BE2C (cell line): ENCODE measurements at regions not wholly inside any gene's neighbourhood (a gene's known extent, or its start where the extent isn't known, plus 50 kb on each side); places are given as distances from the start of the nearest gene placed in this dataset.

Experiments used
- DNase-seq: peaks from one replicate; pipeline ENCODE4 v3.0.0-alpha.2; 2020
- H3K27me3 ChIP-seq: fragments of 250-450 bp; sonication (Bioruptor Pico); 2 replicates; pipeline ENCODE4 v1.5.1; 2020; ENCODE audit warnings: mild to moderate bottlenecking
- H3K36me3 ChIP-seq: fragments of 250-450 bp; sonication (Bioruptor Pico); 2 replicates; pipeline ENCODE4 v1.5.1; 2020; ENCODE audit warnings: mild to moderate bottlenecking
- H3K4me1 ChIP-seq: fragments of 250-450 bp; sonication (Bioruptor Pico); 2 replicates; pipeline ENCODE4 v1.5.1; 2020
- H3K4me3 ChIP-seq: 2 replicates; pipeline ENCODE4 v1.5.1; 2011; ENCODE audit warnings: low read depth, low read length
- H3K9me3 ChIP-seq: fragments of 250-450 bp; sonication (Bioruptor Pico); 2 replicates; pipeline ENCODE4 v1.5.1; 2020
- CTCF ChIP-seq: IDR thresholded peaks from 2 replicates; pipeline ENCODE4 v1.5.1; 2012; ENCODE audit warnings: mild to moderate bottlenecking, low read depth, low read length

- no peak for TF ChIP-seq CTCF
- no peak for DNase-seq
- no peaks in the 10 kb centered on the region for H3K36me3 ChIP-seq
- no peaks in the 10 kb centered on the region for H3K4me1 ChIP-seq
- no peaks in the 10 kb centered on the region for H3K27me3 ChIP-seq
- H3K9me3 ChIP-seq, result no peaks in the 10 kb centered on the region
- no peak overlapping the region for H3K4me3 ChIP-seq
These were observed 853.5 kb upstream of the ADAMTS5 start for GRCh38 chr21:27820342-27820741.

GRCh38 chr21:27819299-27819698, 852.4 kb upstream of the ADAMTS5 start:
- Histone ChIP-seq H3K36me3 (no peaks in the 10 kb centered on the region), H3K27me3 (no peaks in the 10 kb centered on the region), H3K4me1 (no peaks in the 10 kb centered on the region), H3K4me3 (no peak overlapping the region), H3K9me3 (no peaks in the 10 kb centered on the region)
- no peak for TF ChIP-seq CTCF
- DNase-seq, result no peak

- H3K4me3 ChIP-seq, result no peak overlapping the region
- no peaks in the 10 kb centered on the region for H3K4me1 ChIP-seq
- no peak for DNase-seq
- no peaks in the 10 kb centered on the region for H3K27me3 ChIP-seq
- no peak for TF ChIP-seq CTCF
- H3K9me3 ChIP-seq, result no peaks in the 10 kb centered on the region
- H3K36me3 ChIP-seq, result no peaks in the 10 kb centered on the region
These were observed 852.0 kb upstream of the ADAMTS5 start for GRCh38 chr21:27818847-27819246.

GRCh38 chr21:27817902-27818623, 851.2 kb upstream of the ADAMTS5 start:
- Histone ChIP-seq H3K4me1 (peaks cover 3% of the 10 kb centered on the region; the same call in 1 of the 2 replicates), H3K27me3 (no peaks in the 10 kb centered on the region), H3K36me3 (no peaks in the 10 kb centered on the region), H3K4me3 (no peak overlapping the region), H3K9me3 (no peaks in the 10 kb centered on the region)
- TF ChIP-seq CTCF, result no peak
- no peak for DNase-seq

GRCh38 chr21:27817074-27817473, 850.2 kb upstream of the ADAMTS5 start:
- H3K4me3 ChIP-seq, result no peak overlapping the region
- DNase-seq, result no peak
- no peaks in the 10 kb centered on the region for H3K9me3 ChIP-seq
- H3K36me3 ChIP-seq, result no peaks in the 10 kb centered on the region
- no peaks in the 10 kb centered on the region for H3K27me3 ChIP-seq
- H3K4me1 ChIP-seq, result peaks cover 3% of the 10 kb centered on the region; the same call in 1 of the 2 replicates
- no peak for TF ChIP-seq CTCF

- peaks cover 3% of the 10 kb centered on the region; the same call in 1 of the 2 replicates for H3K4me1 ChIP-seq
- no peaks in the 10 kb centered on the region for H3K9me3 ChIP-seq
- H3K27me3 ChIP-seq, result no peaks in the 10 kb centered on the region
- no peak overlapping the region for H3K4me3 ChIP-seq
- H3K36me3 ChIP-seq, result no peaks in the 10 kb centered on the region
- TF ChIP-seq CTCF, result no peak
- DNase-seq, result no peak
These were observed 849.4 kb upstream of the ADAMTS5 start for GRCh38 chr21:27816301-27816700.
